ENCODE measurements at regions not wholly inside any gene's neighbourhood (a gene's known extent, or its start where the extent isn't known, plus 50 kb on each side); places are given as distances from the start of the nearest gene placed in this dataset.

GRCh38 chrX:98379134-98379533, 1495.4 kb downstream of the RPA4 start (continued):
- no peak for TF ChIP-seq ZBTB33 (IDR thresholded peaks at IDR 0.05; ENCODE audit: extremely low read depth, insufficient replicate concordance, low read length)

- BruUV-seq (replicated peaks) = no TSS peak
- ATAC-seq = no peak
Observed at GRCh38 chrX:98380106-98380505, 1496.4 kb downstream of the RPA4 start.

GRCh38 chrX:98380556-98380955, 1496.8 kb downstream of the RPA4 start:
- intact Hi-C loops (cut with micrococcal nuclease) = no loop called here
- Histone ChIP-seq H3K4me1 (ENCODE audit: control insufficient read depth in 1 of 2, insufficient read depth in 2 of 2, low read length in 2 of 2) (no peaks in the 10 kb centered on the region), H3K27ac (ENCODE audit: low read depth, low read length) (no peak overlapping the region), H3K4me3 (replicated peaks in 1 of 2; ENCODE audit: low read depth in 1 of 2, low read length in 2 of 2) (no peak overlapping the region), H3K9me3 (ENCODE audit: control insufficient read depth in 1 of 2, insufficient read depth in 1 of 2, low read depth in 1 of 2, low read length in 2 of 2) (no peaks in the 10 kb centered on the region), H3K79me2 (ENCODE audit: insufficient read depth, low read length) (no peaks in the 10 kb centered on the region), H3K36me3 (ENCODE audit: control insufficient read depth in 1 of 2, insufficient read depth in 2 of 2, low read length in 2 of 2) (no peaks in the 10 kb centered on the region), H2AFZ (ENCODE audit: low read depth, low read length, poor library complexity, severe bottlenecking) (no peak overlapping the region), H3K9ac (ENCODE audit: low read length) (no peak overlapping the region), H3K4me2 (ENCODE audit: low read length) (no peak overlapping the region), H3K27me3 (ENCODE audit: insufficient read depth, low read length) (no peaks in the 10 kb centered on the region), H4K20me1 (ENCODE audit: insufficient read depth) (no peaks in the 10 kb centered on the region), H3K9me2 (ENCODE audit: insufficient read depth) (no peaks in the 10 kb centered on the region)
- no TSS peak for BruUV-seq (replicated peaks)
- CTCF ChIA-PET = no interaction called here
- DNase-seq (ENCODE audit: low read depth, low spot score) = no peak
- POLR2A ChIA-PET = no interaction called here
- RAD21 ChIA-PET (ENCODE audit: low non-redundant PET in 1 of 2, low total read pairs in 2 of 2, uncharacterized antibody in 2 of 2, unreplicated experiment in 2 of 2) = no interaction called here
- ATAC-seq = no peak
- TF ChIP-seq ZFX (IDR thresholded peaks at IDR 0.05) (no peak), JUND (IDR thresholded peaks at IDR 0.05) (no peak), ATF3 (IDR thresholded peaks at IDR 0.05) (no peak), TCF7L2 (IDR thresholded peaks at IDR 0.05; ENCODE audit: borderline replicate concordance, extremely low read depth, insufficient read depth, insufficient read length) (no peak), EGR1 (IDR thresholded peaks at IDR 0.05; ENCODE audit: low read depth) (no peak), MAX (IDR thresholded peaks at IDR 0.05) (no peak), EZH2 (IDR thresholded peaks at IDR 0.05) (no peak), RAD21 (IDR thresholded peaks at IDR 0.05; ENCODE audit: low read depth) (no peak), ZNF274 (IDR thresholded peaks at IDR 0.05; ENCODE audit: low read depth, low read length) (no peak)
- TF ChIP-seq, protein P1, sequence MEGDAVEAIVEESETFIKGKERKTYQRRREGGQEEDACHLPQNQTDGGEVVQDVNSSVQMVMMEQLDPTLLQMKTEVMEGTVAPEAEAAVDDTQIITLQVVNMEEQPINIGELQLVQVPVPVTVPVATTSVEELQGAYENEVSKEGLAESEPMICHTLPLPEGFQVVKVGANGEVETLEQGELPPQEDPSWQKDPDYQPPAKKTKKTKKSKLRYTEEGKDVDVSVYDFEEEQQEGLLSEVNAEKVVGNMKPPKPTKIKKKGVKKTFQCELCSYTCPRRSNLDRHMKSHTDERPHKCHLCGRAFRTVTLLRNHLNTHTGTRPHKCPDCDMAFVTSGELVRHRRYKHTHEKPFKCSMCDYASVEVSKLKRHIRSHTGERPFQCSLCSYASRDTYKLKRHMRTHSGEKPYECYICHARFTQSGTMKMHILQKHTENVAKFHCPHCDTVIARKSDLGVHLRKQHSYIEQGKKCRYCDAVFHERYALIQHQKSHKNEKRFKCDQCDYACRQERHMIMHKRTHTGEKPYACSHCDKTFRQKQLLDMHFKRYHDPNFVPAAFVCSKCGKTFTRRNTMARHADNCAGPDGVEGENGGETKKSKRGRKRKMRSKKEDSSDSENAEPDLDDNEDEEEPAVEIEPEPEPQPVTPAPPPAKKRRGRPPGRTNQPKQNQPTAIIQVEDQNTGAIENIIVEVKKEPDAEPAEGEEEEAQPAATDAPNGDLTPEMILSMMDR (IDR thresholded peaks at IDR 0.05 in 2 of 3, conservative IDR thresholded peaks at IDR 0.05 in 1 of 3; ENCODE audit: borderline replicate concordance in 1 of 3, insufficient read depth in 1 of 3, low read depth in 2 of 3, low read length in 2 of 3) = no peak

More at GRCh38 chrX:98380106-98380505, 1496.4 kb downstream of the RPA4 start:
- no peaks in the 10 kb centered on the region for H3K27me3 ChIP-seq (ENCODE audit: insufficient read depth, low read length)
- no peaks in the 10 kb centered on the region for H4K20me1 ChIP-seq (ENCODE audit: insufficient read depth)
- intact Hi-C loops (cut with micrococcal nuclease) = no loop called here
- no peak overlapping the region for H3K27ac ChIP-seq (ENCODE audit: low read depth, low read length)
- no peaks in the 10 kb centered on the region for H3K9me2 ChIP-seq (ENCODE audit: insufficient read depth)
- H3K4me1 ChIP-seq (ENCODE audit: control insufficient read depth in 1 of 2, insufficient read depth in 2 of 2, low read length in 2 of 2) = no peaks in the 10 kb centered on the region
- H3K79me2 ChIP-seq (ENCODE audit: insufficient read depth, low read length) = no peaks in the 10 kb centered on the region
- TF ChIP-seq POLR2AphosphoS5 (IDR thresholded peaks at IDR 0.05; ENCODE audit: low read depth, low read length) (no peak), FOSL1 (IDR thresholded peaks at IDR 0.05; ENCODE audit: low read depth) (no peak), EZH2 (IDR thresholded peaks at IDR 0.05) (no peak), ZFX (IDR thresholded peaks at IDR 0.05) (no peak), ZNF274 (IDR thresholded peaks at IDR 0.05; ENCODE audit: low read depth, low read length) (no peak)
- no peaks in the 10 kb centered on the region for H3K36me3 ChIP-seq (ENCODE audit: control insufficient read depth in 1 of 2, insufficient read depth in 2 of 2, low read length in 2 of 2)
- no peak for DNase-seq (ENCODE audit: low read depth, low spot score)
- no peak overlapping the region for H3K9ac ChIP-seq (ENCODE audit: low read length)
- RAD21 ChIA-PET (ENCODE audit: low non-redundant PET in 1 of 2, low total read pairs in 2 of 2, uncharacterized antibody in 2 of 2, unreplicated experiment in 2 of 2) = no interaction called here
- no peak overlapping the region for H3K4me3 ChIP-seq (replicated peaks in 1 of 2; ENCODE audit: low read depth in 1 of 2, low read length in 2 of 2)
- no peak overlapping the region for H2AFZ ChIP-seq (ENCODE audit: low read depth, low read length, poor library complexity, severe bottlenecking)
- POLR2A ChIA-PET = no interaction called here
- H3K4me2 ChIP-seq (ENCODE audit: low read length) = no peak overlapping the region
- CTCF ChIA-PET = no interaction called here
- H3K9me3 ChIP-seq (ENCODE audit: control insufficient read depth in 1 of 2, insufficient read depth in 1 of 2, low read depth in 1 of 2, low read length in 2 of 2) = no peaks in the 10 kb centered on the region

All from HCT116 (cell line).